Natural killer cell treated with Interleukin-12 subunit alpha and Interleukin-12 subunit beta and Interleukin-15 and Interleukin-18, amount 100 ng/mL, for 72 hours (primary cell): ENCODE measurements at regions not wholly inside any gene's neighbourhood (a gene's known extent, or its start where the extent isn't known, plus 50 kb on each side); places are given as distances from the start of the nearest gene placed in this dataset.
"Not testable (repeated sequence)": the region's sequence is repeated elsewhere in the genome, so short reads cannot be mapped to it uniquely, and the experiment has no call there.

Source experiments
- ATAC-seq, 2 donors: fragments of 150-1000 bp; cut with Tn5 transposase in 1 of 2; sonication (Bioruptor Pico), chemical (Tn5 transposase) in 1 of 2; 2 replicates each; pipeline ENCODE4 v1.10.0; 2021
- DNase-seq: peaks from one replicate; pipeline ENCODE4 v3.0.0; 2022; ENCODE audit warnings: low spot score
- H3K27ac Mint-ChIP-seq, 2 donors: 1 replicate in 1 of 2; 2 replicates in 1 of 2; pipeline ENCODE4 v1.8.0; 2022; ENCODE audit warnings: mixed read lengths in 2 of 2, mild to moderate bottlenecking in 1 of 2, moderate library complexity in 1 of 2
- H3K27me3 Mint-ChIP-seq, 2 donors: 1 replicate in 1 of 2; 2 replicates in 1 of 2; pipeline ENCODE4 v1.8.0; 2022; ENCODE audit warnings: mixed read lengths in 2 of 2
- H3K36me3 Mint-ChIP-seq: one replicate; pipeline ENCODE4 v1.8.0; 2022; ENCODE audit warnings: mixed read lengths
- H3K4me1 Mint-ChIP-seq, 2 donors: 1 replicate in 1 of 2; 2 replicates in 1 of 2; pipeline ENCODE4 v1.8.0; 2022; ENCODE audit warnings: low read depth in 2 of 2, mixed read lengths in 2 of 2, mild to moderate bottlenecking in 1 of 2
- H3K4me3 Mint-ChIP-seq: one replicate; pipeline ENCODE4 v1.8.0; 2022; ENCODE audit warnings: mixed read lengths
- H3K9me3 Mint-ChIP-seq: 2 replicates; pipeline ENCODE4 v1.8.0; 2022; ENCODE audit warnings: mixed read lengths

GRCh38 chr2:156254637-156255067, 77.9 kb downstream of the NR4A2 start:
- peaks cover 8 to 12% of the 10 kb centered on the region in 2 donors for H3K27me3 Mint-ChIP-seq
- H3K4me1 Mint-ChIP-seq, DNase-seq, H3K9me3 Mint-ChIP-seq, H3K4me3 Mint-ChIP-seq, ATAC-seq, H3K27ac Mint-ChIP-seq, H3K36me3 Mint-ChIP-seq: not testable (repeated sequence)

GRCh38 chr2:156253765-156254164, 78.8 kb downstream of the NR4A2 start:
- no peak overlapping the region for H3K4me3 Mint-ChIP-seq
- H3K4me1 Mint-ChIP-seq, result no peaks in the 10 kb centered on the region
- no peak overlapping the region for H3K27ac Mint-ChIP-seq
- H3K36me3 Mint-ChIP-seq, result no peaks in the 10 kb centered on the region
- ATAC-seq (no peak), DNase-seq (no peak)
- no peaks in the 10 kb centered on the region for H3K9me3 Mint-ChIP-seq
- peaks cover 8 to 12% of the 10 kb centered on the region in 2 donors for H3K27me3 Mint-ChIP-seq

GRCh38 chr2:156242874-156243273, 89.6 kb downstream of the NR4A2 start:
- DNase-seq, result no peak
- no peaks in the 10 kb centered on the region for H3K9me3 Mint-ChIP-seq
- no peaks in the 10 kb centered on the region for H3K4me1 Mint-ChIP-seq

DNA sequence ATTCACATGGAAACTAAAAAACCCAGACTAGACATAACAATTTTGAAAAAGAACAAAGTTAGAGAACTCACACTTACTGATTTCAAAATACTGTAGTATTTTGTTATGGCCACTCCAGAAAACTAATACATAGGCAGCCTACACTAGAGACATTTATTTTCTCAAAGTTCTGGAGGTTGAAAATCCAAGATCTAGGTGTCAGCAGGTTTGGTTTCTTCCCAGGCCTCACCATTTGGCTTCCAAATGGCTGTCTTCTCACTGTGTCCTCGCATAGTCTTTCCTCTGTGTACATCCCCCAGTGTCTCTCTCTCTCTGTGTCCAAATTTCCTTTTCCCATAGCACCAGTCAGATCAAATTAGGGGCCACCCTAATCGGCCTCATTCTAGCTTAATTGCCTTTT, 95.0 kb downstream of the NR4A2 start:
- H3K36me3 Mint-ChIP-seq, result peaks cover under 1% of the 10 kb centered on the region
- no peak overlapping the region for H3K4me3 Mint-ChIP-seq
- no peaks in the 10 kb centered on the region for H3K9me3 Mint-ChIP-seq
- H3K4me1 Mint-ChIP-seq, result no peaks in the 10 kb centered on the region
- ATAC-seq (no peak), DNase-seq (no peak)
- no peak overlapping the region for H3K27ac Mint-ChIP-seq
- peaks cover 5 to 22% of the 10 kb centered on the region in 2 donors for H3K27me3 Mint-ChIP-seq

More at GRCh38 chr2:156242874-156243273, 89.6 kb downstream of the NR4A2 start:
- Mint-ChIP-seq H3K4me3 (no peak overlapping the region), H3K27ac (no peak overlapping the region), H3K27me3 (peaks cover 16 to 34% of the 10 kb centered on the region in 2 donors), H3K36me3 (peaks cover 4% of the 10 kb centered on the region)
- no peak for ATAC-seq

DNA sequence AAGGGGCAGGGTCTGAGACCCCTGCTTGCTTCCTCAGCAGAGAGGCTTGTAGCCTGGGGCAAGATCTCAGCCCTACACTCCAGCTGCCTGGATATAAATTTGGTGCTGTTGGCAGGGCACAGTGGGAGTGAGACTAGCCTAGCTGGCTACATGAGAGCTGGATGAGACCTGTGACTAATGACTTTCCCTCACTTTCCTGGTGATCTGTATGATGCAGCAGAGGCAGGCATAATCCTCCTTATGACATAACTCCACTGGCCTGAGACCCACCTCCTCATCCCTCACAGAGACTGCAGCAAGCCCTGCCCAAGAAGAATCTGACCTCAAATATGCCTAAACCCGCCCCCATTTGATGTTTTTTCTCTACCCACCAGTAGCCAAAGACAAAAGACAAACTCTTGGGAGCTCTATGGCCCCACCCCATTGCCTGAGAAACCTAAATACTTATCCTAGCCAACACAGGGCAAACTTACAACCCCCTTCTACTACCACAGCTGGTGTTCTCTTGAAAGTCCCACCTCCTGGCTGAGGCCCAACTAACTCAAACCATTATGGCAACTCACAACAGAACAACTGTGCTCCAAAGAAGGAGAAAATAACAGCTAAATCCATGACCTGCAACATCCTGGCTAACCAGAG, 102.7 kb downstream of the NR4A2 start:
- Mint-ChIP-seq H3K36me3 (peaks cover 7% of the 10 kb centered on the region), H3K9me3 (peaks cover 4% of the 10 kb centered on the region), H3K27ac (no peak overlapping the region), H3K4me3 (no peak overlapping the region), H3K4me1 (no peaks in the 10 kb centered on the region), H3K27me3 (peaks cover 3 to 39% of the 10 kb centered on the region in 2 donors)
- ATAC-seq, result no peak
- no peak for DNase-seq

DNA sequence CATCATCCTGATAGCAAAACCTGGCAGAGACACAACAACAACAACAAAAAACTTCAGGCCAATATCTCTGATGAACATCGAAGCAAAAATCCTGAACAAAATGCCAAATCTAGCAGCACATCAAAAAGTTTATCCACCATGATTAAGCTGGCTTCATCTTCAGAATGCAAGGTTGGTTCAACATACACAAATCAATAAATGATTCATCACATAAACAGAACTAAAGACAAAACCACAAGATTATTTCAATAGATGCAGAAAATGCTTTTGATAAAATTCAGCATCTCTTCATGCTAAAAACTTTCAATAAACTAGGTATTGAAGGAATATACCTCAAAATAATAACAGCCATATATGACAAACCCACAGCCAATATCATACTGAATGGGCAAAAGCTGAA, 109.2 kb downstream of the NR4A2 start:
- not testable (repeated sequence) for ATAC-seq, H3K4me3 Mint-ChIP-seq, H3K4me1 Mint-ChIP-seq, H3K27ac Mint-ChIP-seq, DNase-seq
- peaks cover 6 to 70% of the 10 kb centered on the region in 2 donors for H3K27me3 Mint-ChIP-seq
- peaks cover 39% of the 10 kb centered on the region for H3K36me3 Mint-ChIP-seq
- H3K9me3 Mint-ChIP-seq, result peaks cover 31% of the 10 kb centered on the region

DNA sequence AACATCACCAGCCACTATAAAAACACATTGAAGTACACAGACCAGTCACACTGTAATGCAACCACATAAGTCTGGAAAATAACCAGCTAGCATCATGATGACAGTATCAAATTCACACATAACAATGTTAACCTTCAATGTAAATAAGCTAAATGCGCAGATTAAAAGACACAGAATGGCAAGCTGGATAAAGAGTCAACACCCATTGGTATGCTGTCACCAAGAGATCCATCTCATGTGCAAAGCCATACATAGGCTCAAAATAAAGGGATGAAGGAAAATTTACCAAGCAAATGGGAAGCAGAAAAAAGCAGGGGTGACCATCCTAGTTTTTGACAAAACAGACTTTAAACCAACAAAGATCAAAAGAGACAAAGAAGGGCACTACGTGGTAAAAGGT, 110.8 kb downstream of the NR4A2 start:
- ATAC-seq (no peak), DNase-seq (no peak)
- Mint-ChIP-seq H3K27ac (no peak overlapping the region), H3K9me3 (peaks cover 31% of the 10 kb centered on the region), H3K36me3 (peaks cover 39% of the 10 kb centered on the region), H3K27me3 (peaks cover 6 to 69% of the 10 kb centered on the region in 2 donors), H3K4me1 (no peaks in the 10 kb centered on the region), H3K4me3 (no peak overlapping the region)

- Mint-ChIP-seq H3K4me3 (no peak overlapping the region), H3K9me3 (peaks cover 31% of the 10 kb centered on the region), H3K27me3 (peaks cover 9 to 64% of the 10 kb centered on the region in 2 donors), H3K4me1 (no peaks in the 10 kb centered on the region), H3K27ac (no peak overlapping the region), H3K36me3 (peaks cover 39% of the 10 kb centered on the region)
- ATAC-seq, result peak in 1 of 2 donors; percentile 27
- DNase-seq, result no peak
These were observed 112.9 kb downstream of the NR4A2 start for GRCh38 chr2:156219491-156220100.

- Mint-ChIP-seq H3K4me3 (no peak overlapping the region), H3K36me3 (peaks cover 5% of the 10 kb centered on the region), H3K9me3 (peaks cover 10% of the 10 kb centered on the region), H3K27ac (no peak overlapping the region), H3K4me1 (no peaks in the 10 kb centered on the region), H3K27me3 (peaks cover 15 to 59% of the 10 kb centered on the region in 2 donors)
- no peak for DNase-seq
- ATAC-seq, result no peak
These were observed 116.9 kb downstream of the NR4A2 start for GRCh38 chr2:156215656-156216055.

- Mint-ChIP-seq H3K4me1 (no peaks in the 10 kb centered on the region), H3K36me3 (no peaks in the 10 kb centered on the region), H3K27ac (no peak overlapping the region), H3K9me3 (peaks cover 4% of the 10 kb centered on the region), H3K4me3 (no peak overlapping the region), H3K27me3 (peaks cover 13 to 55% of the 10 kb centered on the region in 2 donors)
- no peak for DNase-seq
- ATAC-seq, result no peak
These were observed 121.2 kb downstream of the NR4A2 start for GRCh38 chr2:156211318-156211717.

- ATAC-seq (no peak), DNase-seq (no peak)
- Mint-ChIP-seq H3K36me3 (no peaks in the 10 kb centered on the region), H3K4me3 (no peak overlapping the region), H3K27ac (no peak overlapping the region), H3K9me3 (no peaks in the 10 kb centered on the region), H3K4me1 (no peaks in the 10 kb centered on the region), H3K27me3 (peaks cover 11 to 33% of the 10 kb centered on the region in 2 donors)
These were observed 126.2 kb downstream of the NR4A2 start for GRCh38 chr2:156206355-156206754.

- Mint-ChIP-seq H3K9me3 (peaks cover 3% of the 10 kb centered on the region), H3K36me3 (no peaks in the 10 kb centered on the region), H3K4me1 (no peaks in the 10 kb centered on the region), H3K27me3 (peaks cover 14 to 31% of the 10 kb centered on the region in 2 donors), H3K4me3 (no peak overlapping the region), H3K27ac (no peak overlapping the region)
- ATAC-seq (no peak), DNase-seq (no peak)
These were observed 132.9 kb downstream of the NR4A2 start for GRCh38 chr2:156199588-156199987.

GRCh38 chr2:156196031-156196430, 136.5 kb downstream of the NR4A2 start:
- DNase-seq (no peak), ATAC-seq (no peak)
- Mint-ChIP-seq H3K4me1 (no peaks in the 10 kb centered on the region), H3K36me3 (no peaks in the 10 kb centered on the region), H3K27ac (no peak overlapping the region), H3K9me3 (peaks cover 1% of the 10 kb centered on the region), H3K4me3 (no peak overlapping the region), H3K27me3 (peaks cover 8 to 20% of the 10 kb centered on the region in 2 donors)

- no peaks in the 10 kb centered on the region for H3K4me1 Mint-ChIP-seq
- DNase-seq (no peak), ATAC-seq (no peak)
- no peak overlapping the region for H3K27ac Mint-ChIP-seq
- no peak overlapping the region for H3K4me3 Mint-ChIP-seq
- H3K27me3 Mint-ChIP-seq, result peaks cover 0 to 7% of the 10 kb centered on the region in 2 donors
- no peaks in the 10 kb centered on the region for H3K9me3 Mint-ChIP-seq
- H3K36me3 Mint-ChIP-seq, result no peaks in the 10 kb centered on the region
These were observed 140.1 kb downstream of the NR4A2 start for GRCh38 chr2:156192468-156192867.
